Retinal pigment epithelial cell (primary cell): ENCODE measurements at regions not wholly inside any gene's neighbourhood (a gene's known extent, or its start where the extent isn't known, plus 50 kb on each side); places are given as distances from the start of the nearest gene placed in this dataset.

ENCODE experiments used
- DNase-seq: peaks from one replicate; pipeline ENCODE4 v3.0.0-alpha.2; 2010; ENCODE audit warnings: low read depth
- H3K4me3 ChIP-seq: 2 replicates; pipeline ENCODE4 v1.5.1; 2011; ENCODE audit warnings: mild to moderate bottlenecking, low read length, control low read depth, moderate library complexity
- TF ChIP-seq, protein P1 (sequence below): conservative IDR thresholded peaks from 2 replicates; pipeline ENCODE4 v1.5.1; 2011; ENCODE audit warnings: low read depth, low read length, control low read depth, inconsistent platforms

- TF ChIP-seq, protein P1, sequence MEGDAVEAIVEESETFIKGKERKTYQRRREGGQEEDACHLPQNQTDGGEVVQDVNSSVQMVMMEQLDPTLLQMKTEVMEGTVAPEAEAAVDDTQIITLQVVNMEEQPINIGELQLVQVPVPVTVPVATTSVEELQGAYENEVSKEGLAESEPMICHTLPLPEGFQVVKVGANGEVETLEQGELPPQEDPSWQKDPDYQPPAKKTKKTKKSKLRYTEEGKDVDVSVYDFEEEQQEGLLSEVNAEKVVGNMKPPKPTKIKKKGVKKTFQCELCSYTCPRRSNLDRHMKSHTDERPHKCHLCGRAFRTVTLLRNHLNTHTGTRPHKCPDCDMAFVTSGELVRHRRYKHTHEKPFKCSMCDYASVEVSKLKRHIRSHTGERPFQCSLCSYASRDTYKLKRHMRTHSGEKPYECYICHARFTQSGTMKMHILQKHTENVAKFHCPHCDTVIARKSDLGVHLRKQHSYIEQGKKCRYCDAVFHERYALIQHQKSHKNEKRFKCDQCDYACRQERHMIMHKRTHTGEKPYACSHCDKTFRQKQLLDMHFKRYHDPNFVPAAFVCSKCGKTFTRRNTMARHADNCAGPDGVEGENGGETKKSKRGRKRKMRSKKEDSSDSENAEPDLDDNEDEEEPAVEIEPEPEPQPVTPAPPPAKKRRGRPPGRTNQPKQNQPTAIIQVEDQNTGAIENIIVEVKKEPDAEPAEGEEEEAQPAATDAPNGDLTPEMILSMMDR = no peak
- no peak overlapping the region for H3K4me3 ChIP-seq
- no peak for DNase-seq
Observed at GRCh38 chr13:34611671-34612070, 330.4 kb upstream of the NBEA start.

GRCh38 chr13:34617473-34618083 is 324.5 kb upstream of the NBEA start:
- H3K4me3 ChIP-seq = no peak overlapping the region
- TF ChIP-seq, protein P1 = no peak
- DNase-seq = no peak

DNA sequence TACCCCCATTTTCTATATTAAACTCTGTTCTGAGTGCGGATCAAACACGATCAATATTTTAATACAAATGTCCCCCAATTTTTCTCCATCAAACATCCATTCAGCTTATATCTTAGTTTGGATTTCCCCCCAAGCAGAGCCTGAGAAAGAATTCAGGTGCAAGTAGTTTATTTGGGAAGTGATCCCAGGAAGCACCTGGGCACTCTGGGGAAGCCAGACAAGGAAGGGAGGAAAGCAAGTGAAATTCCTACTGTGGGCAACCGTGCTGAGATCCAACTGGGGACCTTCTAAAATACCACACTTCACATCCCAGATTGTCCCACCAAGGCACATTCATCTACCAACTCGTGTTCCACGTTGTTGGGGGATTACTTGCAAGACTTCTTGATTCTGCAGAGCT is 323.4 kb upstream of the NBEA start:
- TF ChIP-seq, protein P1 = no peak
- DNase-seq = no peak
- H3K4me3 ChIP-seq = no peak overlapping the region

GRCh38 chr13:34619326-34619725 is 322.7 kb upstream of the NBEA start:
- no peak overlapping the region for H3K4me3 ChIP-seq
- DNase-seq = no peak
- TF ChIP-seq, protein P1 = no peak

- TF ChIP-seq, protein P1 = no peak
- no peak for DNase-seq
- no peak overlapping the region for H3K4me3 ChIP-seq
Observed at GRCh38 chr13:34620074-34620850, 321.8 kb upstream of the NBEA start.

- TF ChIP-seq, protein P1 = no peak
- no peak overlapping the region for H3K4me3 ChIP-seq
- DNase-seq = no peak
Observed at GRCh38 chr13:34620862-34621261, 321.2 kb upstream of the NBEA start.

- TF ChIP-seq, protein P1 = no peak
Observed at GRCh38 chr13:34623331-34623730, 318.7 kb upstream of the NBEA start.

More at GRCh38 chr13:34623331-34623730, 318.7 kb upstream of the NBEA start:
- H3K4me3 ChIP-seq = no peak overlapping the region
- DNase-seq = no peak
